HG03159 (cell line): ENCODE measurements at regions not wholly inside any gene's neighbourhood (a gene's known extent, or its start where the extent isn't known, plus 50 kb on each side); places are given as distances from the start of the nearest gene placed in this dataset.
"Not testable (repeated sequence)": the region's sequence is repeated elsewhere in the genome, so short reads cannot be mapped to it uniquely, and the experiment has no call there.

ENCODE experiments used
- ATAC-seq: cut with Tn5 transposase; IDR thresholded peaks from one replicate; pipeline ENCODE4 v1.9.1; 2021; ENCODE audit warnings: mild to moderate bottlenecking, moderate library complexity; ENCODE audit not compliant: unreplicated experiment

GRCh38 chr1:242662886-242663285 lies 138.4 kb upstream of the PLD5 start:
- ATAC-seq, result no peak

- not testable (repeated sequence) for ATAC-seq
Observed at GRCh38 chr1:242653772-242654171, 129.3 kb upstream of the PLD5 start.

GRCh38 chr1:242651817-242652216 lies 127.3 kb upstream of the PLD5 start:
- no peak for ATAC-seq

- no peak for ATAC-seq
Observed at GRCh38 chr1:242641461-242641860, 117.0 kb upstream of the PLD5 start.

- ATAC-seq, result no peak
Observed at GRCh38 chr1:242639104-242639503, 114.6 kb upstream of the PLD5 start.

- no peak for ATAC-seq
Observed at GRCh38 chr1:242634732-242635131, 110.2 kb upstream of the PLD5 start.

GRCh38 chr1:242629396-242629795 lies 104.9 kb upstream of the PLD5 start:
- no peak for ATAC-seq

GRCh38 chr1:242623756-242624155 lies 99.3 kb upstream of the PLD5 start:
- ATAC-seq, result no peak

GRCh38 chr1:242623119-242623518 lies 98.6 kb upstream of the PLD5 start:
- no peak for ATAC-seq

GRCh38 chr1:242613266-242613815 lies 88.8 kb upstream of the PLD5 start:
- no peak for ATAC-seq

GRCh38 chr1:242610209-242610608 lies 85.7 kb upstream of the PLD5 start:
- ATAC-seq, result no peak

- ATAC-seq, result no peak
Observed at GRCh38 chr1:242605521-242605920, 81.0 kb upstream of the PLD5 start.

GRCh38 chr1:242602001-242602400 lies 77.5 kb upstream of the PLD5 start:
- ATAC-seq, result no peak

GRCh38 chr1:242593756-242594155 lies 69.3 kb upstream of the PLD5 start:
- not testable (repeated sequence) for ATAC-seq

GRCh38 chr1:242586360-242586680 lies 61.8 kb upstream of the PLD5 start:
- ATAC-seq, result no peak

- no peak for ATAC-seq
Observed at GRCh38 chr1:242585616-242586359, 61.3 kb upstream of the PLD5 start.

GRCh38 chr1:242582669-242583068 lies 58.2 kb upstream of the PLD5 start:
- no peak for ATAC-seq

GRCh38 chr1:242579528-242580235 lies 55.2 kb upstream of the PLD5 start:
- no peak for ATAC-seq
